B cell (primary cell): ENCODE measurements at regions not wholly inside any gene's neighbourhood (a gene's known extent, or its start where the extent isn't known, plus 50 kb on each side); places are given as distances from the start of the nearest gene placed in this dataset.
A peak's percentile ranks its signal among the peaks of the same experiment; 100 is the strongest.

Experiments
- ATAC-seq: fragments of 200-7000 bp; cut with Tn5 transposase; one replicate; pipeline ENCODE4 v1.10.0; 2021; ENCODE audit warnings: low read depth, mild to moderate bottlenecking, moderate number of reproducible peaks, moderate library complexity
- CTCF ChIA-PET: fragments of 350-600 bp; sonication (Branson Sonifier 250); formaldehyde crosslinking; loops from one replicate; lab custom pipeline; 2021; ENCODE audit warnings: antibody characterized with exemption, inconsistent platforms; lab: Charles Lee
- POLR2A ChIA-PET: fragments of 350-600 bp; sonication (Branson Sonifier 250); formaldehyde crosslinking; loops from one replicate; lab custom pipeline; 2021; ENCODE audit warnings: antibody characterized with exemption; lab: Charles Lee
- DNase-seq: peaks from one replicate; pipeline ENCODE4 v3.0.0; 2013
- H2AFZ ChIP-seq: 2 replicates; pipeline ENCODE4 v1.6.1; 2012; ENCODE audit warnings: mild to moderate bottlenecking, low read depth, low read length; ENCODE audit not compliant: insufficient read depth, poor library complexity, severe bottlenecking
- H3K27ac ChIP-seq, 2 donors: 1 replicate in 1 of 2; 2 replicates in 1 of 2; pipeline ENCODE4 v1.5.1; 2012 to 2013; ENCODE audit warnings: low read length in 2 of 2, mild to moderate bottlenecking in 2 of 2, moderate library complexity in 1 of 2
- H3K27me3 ChIP-seq, 4 experiments: fragments of 200-600 bp in 1 of 4; sonication (generic) in 1 of 4; replicated peaks in 1 of 4; 1 replicate in 2 of 4; 2 replicates in 2 of 4; pipeline versions ENCODE4 v1.6.1 to v1.7.0; 2013 to 2016; ENCODE audit warnings: low read length in 3 of 4, mild to moderate bottlenecking in 2 of 4, mixed read lengths in 1 of 4, moderate library complexity in 1 of 4; ENCODE audit not compliant: insufficient read depth in 4 of 4, control insufficient read depth in 3 of 4; ENCODE audit errors: control extremely low read depth in 1 of 4
- H3K36me3 ChIP-seq, 2 experiments: replicated peaks in 1 of 2; 1 replicate in 1 of 2; 2 replicates in 1 of 2; pipeline versions ENCODE4 v1.6.1 to v1.7.1; 2013; ENCODE audit warnings: low read length in 1 of 2; ENCODE audit not compliant: insufficient read depth in 2 of 2, control insufficient read depth in 1 of 2; ENCODE audit errors: control extremely low read depth in 1 of 2, extremely low read depth in 1 of 2
- H3K4me1 ChIP-seq, 2 donors: fragments of 200-600 bp in 1 of 2; sonication (generic) in 1 of 2; 1 replicate in 1 of 2; 2 replicates in 1 of 2; pipeline versions ENCODE4 v1.5.1 to v1.6.1; 2013 to 2017; ENCODE audit warnings: low read length in 2 of 2; ENCODE audit not compliant: control insufficient read depth in 2 of 2, insufficient read depth in 2 of 2
- H3K4me2 ChIP-seq: replicated peaks from 2 replicates; pipeline ENCODE3; 2012; ENCODE audit warnings: mild to moderate bottlenecking, low read depth, low read length; ENCODE audit not compliant: poor library complexity, severe bottlenecking
- H3K4me3 ChIP-seq, 5 experiments: fragments of 200-600 bp in 1 of 5; sonication (generic) in 1 of 5; 1 replicate in 3 of 5; 2 replicates in 2 of 5; pipeline versions ENCODE4 v1.5.1 to v1.7.0; 2011 to 2016; ENCODE audit warnings: low read length in 4 of 5, mild to moderate bottlenecking in 4 of 5, low read depth in 2 of 5, control low read depth in 1 of 5, moderate library complexity in 1 of 5; ENCODE audit not compliant: insufficient read depth in 1 of 5; ENCODE audit errors: control extremely low read depth in 1 of 5, extremely low read depth in 1 of 5
- H3K79me2 ChIP-seq: fragments of 200-600 bp; sonication (generic); one replicate; pipeline ENCODE4 v1.6.0; 2016; ENCODE audit warnings: low read length; ENCODE audit not compliant: control insufficient read depth, insufficient read depth
- H3K9ac ChIP-seq: fragments of 200-600 bp; sonication (generic); 2 replicates; pipeline ENCODE4 v1.6.1; 2017; ENCODE audit warnings: mild to moderate bottlenecking, low read length, moderate library complexity
- H3K9me3 ChIP-seq, 3 donors: one replicate each; pipeline versions ENCODE4 v1.6.1 to v1.7.1; 2013; ENCODE audit warnings: low read length in 2 of 3; ENCODE audit not compliant: control insufficient read depth in 2 of 3, insufficient read depth in 1 of 3; ENCODE audit errors: control extremely low read depth in 1 of 3
- H4K20me1 ChIP-seq: 2 replicates; pipeline ENCODE4 v1.6.0; 2012; ENCODE audit warnings: mild to moderate bottlenecking, low read length; ENCODE audit not compliant: insufficient read depth, control insufficient read depth, poor library complexity, severe bottlenecking
- H3K27ac Mint-ChIP-seq: one replicate; pipeline ENCODE4 v1.8.0; 2021; ENCODE audit warnings: mixed read lengths
- H3K27me3 Mint-ChIP-seq: one replicate; pipeline ENCODE4 v1.8.0; 2021; ENCODE audit warnings: mixed read lengths
- H3K4me1 Mint-ChIP-seq: one replicate; pipeline ENCODE4 v1.8.0; 2021; ENCODE audit warnings: mixed read lengths
- H3K4me3 Mint-ChIP-seq: one replicate; pipeline ENCODE4 v1.8.0; 2021; ENCODE audit warnings: mixed read lengths
- H3K9me3 Mint-ChIP-seq: one replicate; pipeline ENCODE4 v1.8.0; 2022; ENCODE audit warnings: mixed read lengths; ENCODE audit not compliant: insufficient read depth
- CTCF ChIP-seq: fragments of 200-600 bp; IDR thresholded peaks from one replicate; pipeline ENCODE4 v1.8.0; 2022; ENCODE audit warnings: antibody characterized with exemption, mild to moderate bottlenecking
- EZH2 ChIP-seq: IDR thresholded peaks from 2 replicates; pipeline ENCODE4 v1.6.1; 2012; ENCODE audit warnings: borderline replicate concordance, low read depth, mild to moderate bottlenecking, moderate library complexity, low read length; ENCODE audit not compliant: insufficient read depth, poor library complexity, severe bottlenecking
- WGBS: methylation state at CpG from one replicate; pipeline ENCODE4 v1.1.5; 2013; ENCODE audit warnings: missing lambda C conversion rate; ENCODE audit not compliant: insufficient coverage; 5-methylcytosine and 5-hydroxymethylcytosine counted together
- intact Hi-C: fragments of 100-400 bp; cut with micrococcal nuclease; formaldehyde crosslinking; loops from one replicate; pipeline ENCODE4 v1.10.0; 2022

GRCh38 chr12:94769776-94770759 lies 119.7 kb upstream of the TMCC3 start:
- peaks cover 2% of the 10 kb centered on the region for H3K9me3 Mint-ChIP-seq
- no peak for TF ChIP-seq CTCF
- H3K4me2 ChIP-seq: peak overlapping the region; percentile 90
- H3K4me1 ChIP-seq: peaks cover 44 to 45% of the 10 kb centered on the region in 2 donors
- H3K9me3 ChIP-seq: peaks cover 3 to 8% (median 8%) of the 10 kb centered on the region in 3 donors
- intact Hi-C loops: loop anchor here (1.0 to 10.0 kb wide), 7 partner anchors 44 to 625 kb away; partner anchors contain the start of genes NDUFA12 and PLXNC1
- no peaks in the 10 kb centered on the region for H3K27me3 ChIP-seq
- no peak overlapping the region for H2AFZ ChIP-seq
- ChIA-PET POLR2A (interaction anchor here (1.0 to 1.5 kb wide), 2 partner anchors 14 to 48 kb away, joined by 3 to 4 read pairs; no protein-coding TSS in a partner anchor), CTCF (interaction anchor here (0.7 to 3.0 kb wide), 4 partner anchors 19 to 105 kb away, joined by 3 to 14 read pairs (median 5); no protein-coding TSS in a partner anchor)
- H3K27ac ChIP-seq: no peak overlapping the region
- DNase-seq: peak; percentile 14
- peaks cover 0 to 3% of the 10 kb centered on the region in 2 experiments for H3K36me3 ChIP-seq
- peaks cover 55% of the 10 kb centered on the region for H3K4me1 Mint-ChIP-seq
- no peak for ATAC-seq
- no CpG with 5 or more reads among the region's 5 CpGs for WGBS
- peak overlapping the region; percentile 90 for H3K4me3 Mint-ChIP-seq
- H3K79me2 ChIP-seq: peaks cover 22% of the 10 kb centered on the region
- H3K27me3 Mint-ChIP-seq: no peaks in the 10 kb centered on the region
- H4K20me1 ChIP-seq: peaks cover 14% of the 10 kb centered on the region
- H3K4me3 ChIP-seq: peak overlapping the region in 1 of 5 experiments; percentile 60
- H3K27ac Mint-ChIP-seq: no peak overlapping the region
- H3K9ac ChIP-seq: peak overlapping the region; percentile 65

GRCh38 chr12:94769047-94769420 lies 118.7 kb upstream of the TMCC3 start:
- POLR2A ChIA-PET: interaction anchor here (0.5 to 1.5 kb wide), 4 partner anchors 15 to 229 kb away, joined by 3 to 4 read pairs (median 3); no protein-coding TSS in a partner anchor
- Mint-ChIP-seq H3K27me3 (no peaks in the 10 kb centered on the region), H3K9me3 (no peaks in the 10 kb centered on the region), H3K4me3 (peak overlapping the region; percentile 90), H3K4me1 (peaks cover 63% of the 10 kb centered on the region), H3K27ac (peak overlapping the region; percentile 82)
- peak; percentile 74 for DNase-seq
- H3K27ac ChIP-seq: peak overlapping the region; percentile 69 to 70
- peaks cover 25% of the 10 kb centered on the region for H3K79me2 ChIP-seq
- TF ChIP-seq EZH2: no peak
- no peak for TF ChIP-seq CTCF
- H4K20me1 ChIP-seq: peaks cover 24% of the 10 kb centered on the region
- peak overlapping the region; percentile 36 to 60 (median 54) for H3K4me3 ChIP-seq
- peaks cover 0 to 2% of the 10 kb centered on the region in 2 experiments for H3K36me3 ChIP-seq
- CTCF ChIA-PET: interaction anchor here (0.7 to 3.0 kb wide), 3 partner anchors 37 to 106 kb away, joined by 3 to 14 read pairs (median 7); no protein-coding TSS in a partner anchor
- WGBS: 0% methylated on average over 2 of the region's 8 CpGs
- peaks cover 50 to 54% of the 10 kb centered on the region in 2 donors for H3K4me1 ChIP-seq
- H3K9ac ChIP-seq: peak overlapping the region; percentile 65
- peak; percentile 89 for ATAC-seq
- intact Hi-C loops: loop anchor here (1.0 to 10.0 kb wide), 7 partner anchors 45 to 624 kb away; partner anchors contain the start of genes NDUFA12 and PLXNC1
- H3K9me3 ChIP-seq: peaks cover 3 to 5% (median 3%) of the 10 kb centered on the region in 3 donors
- no peak overlapping the region for H2AFZ ChIP-seq
- no peaks in the 10 kb centered on the region for H3K27me3 ChIP-seq
- peak overlapping the region; percentile 90 for H3K4me2 ChIP-seq
